Panc1 (cell line): ENCODE measurements at regions not wholly inside any gene's neighbourhood (a gene's known extent, or its start where the extent isn't known, plus 50 kb on each side); places are given as distances from the start of the nearest gene placed in this dataset.

ENCODE experiments used
- ATAC-seq: fragments of 200-7000 bp; cut with Tn5 transposase; 2 replicates; pipeline ENCODE4 v1.9.1; 2020; ENCODE audit warnings: mild to moderate bottlenecking, moderate library complexity
- BruUV-seq: library from RNA; stranded (reverse); fragments of 400-500 nt; replicated peaks from 2 replicates; lab custom pipeline; 2021; lab: Mats Ljungman, UMichigan
- CTCF ChIA-PET: fragments of 300-600 bp; sonication (Branson Sonifier 250); formaldehyde crosslinking; loops from one replicate; lab custom pipeline; 2022; ENCODE audit warnings: antibody characterized with exemption; lab: Charles Lee
- POLR2A ChIA-PET: fragments of 300-600 bp; sonication (Branson Sonifier 250); formaldehyde crosslinking; loops from one replicate; lab custom pipeline; 2022; ENCODE audit warnings: antibody characterized with exemption; lab: Charles Lee
- DNase-seq: peaks from one replicate; pipeline ENCODE4 v3.0.0-alpha.2; 2010; ENCODE audit warnings: low read depth, low spot score
- H3K27ac ChIP-seq: 2 replicates; pipeline ENCODE4 v1.5.1; 2011; ENCODE audit warnings: mild to moderate bottlenecking, low read length, inconsistent platforms
- H3K27me3 ChIP-seq: fragments of 200-500 bp; sonication (Bioruptor generic); 2 replicates; pipeline ENCODE4 v1.6.0; 2014; ENCODE audit warnings: low read length, inconsistent platforms; ENCODE audit not compliant: control insufficient read depth, insufficient read depth
- H3K36me3 ChIP-seq: fragments of 200-500 bp; sonication (Bioruptor generic); 2 replicates; pipeline ENCODE4 v1.5.1; 2014; ENCODE audit warnings: inconsistent platforms, mild to moderate bottlenecking, low read length, moderate library complexity; ENCODE audit not compliant: control insufficient read depth, insufficient read depth
- H3K4me1 ChIP-seq: 2 replicates; pipeline ENCODE4 v1.5.1; 2011; ENCODE audit warnings: inconsistent platforms, mild to moderate bottlenecking, low read length, moderate library complexity; ENCODE audit not compliant: control insufficient read depth, insufficient read depth
- H3K4me3 ChIP-seq, 2 experiments: 2 replicates each; pipeline ENCODE4 v1.5.1; 2011 to 2012; ENCODE audit warnings: low read depth in 2 of 2, low read length in 2 of 2, mild to moderate bottlenecking in 2 of 2, inconsistent platforms in 1 of 2, moderate library complexity in 1 of 2
- H3K9me3 ChIP-seq: fragments of 200-500 bp; sonication (Bioruptor generic); 2 replicates; pipeline ENCODE4 v1.5.1; 2014; ENCODE audit warnings: low read depth, mild to moderate bottlenecking, inconsistent platforms, low read length, moderate library complexity; ENCODE audit not compliant: control insufficient read depth, insufficient read depth
- CTCF ChIP-seq: fragments of 450-650 bp; IDR thresholded peaks from 2 replicates; pipeline ENCODE4 v1.5.1; 2017; ENCODE audit warnings: mild to moderate bottlenecking
- POLR2AphosphoS5 ChIP-seq: IDR thresholded peaks from 2 replicates; pipeline ENCODE4 v1.6.1; 2012; ENCODE audit warnings: mild to moderate bottlenecking, low read depth, low read length, moderate library complexity
- REST ChIP-seq, 2 experiments: IDR thresholded peaks; 2 replicates each; pipeline ENCODE4 v1.6.1; 2011 to 2012; ENCODE audit warnings: low read depth in 2 of 2, control low read depth in 1 of 2, low read length in 1 of 2, mild to moderate bottlenecking in 1 of 2, moderate library complexity in 1 of 2; ENCODE audit not compliant: insufficient read depth in 1 of 2
- SIN3A ChIP-seq: IDR thresholded peaks from 2 replicates; pipeline ENCODE4 v1.6.1; 2012; ENCODE audit warnings: low read depth, mild to moderate bottlenecking, low read length, moderate library complexity, borderline replicate concordance; ENCODE audit not compliant: insufficient read depth
- TCF7L2 ChIP-seq: IDR thresholded peaks from 2 replicates; pipeline ENCODE4 v1.6.1; 2011; ENCODE audit warnings: mild to moderate bottlenecking, low read depth, low read length, inconsistent platforms
- in situ Hi-C: cut with HindIII; loops from 2 replicates; pipeline ENCODE4 v1.10.0; 2016; ENCODE audit warnings: low sequenced_read_pairs, low pct_unique_long_range_greater_than_20kb
- intact Hi-C: fragments of 100-400 bp; cut with micrococcal nuclease; formaldehyde crosslinking; loops from one replicate; pipeline ENCODE4 v1.10.0; 2022; ENCODE audit not compliant: unreplicated experiment

GRCh38 chr17:51347851-51348584 lies 87.7 kb downstream of the UTP18 start:
- Histone ChIP-seq H3K4me3 (no peak overlapping the region), H3K36me3 (no peaks in the 10 kb centered on the region), H3K27me3 (peaks cover 11% of the 10 kb centered on the region), H3K9me3 (no peaks in the 10 kb centered on the region), H3K4me1 (no peaks in the 10 kb centered on the region), H3K27ac (no peak overlapping the region)
- BruUV-seq, result no TSS peak
- CTCF ChIA-PET, result no interaction called here
- ATAC-seq, result no peak
- POLR2A ChIA-PET, result no interaction called here
- intact Hi-C loops, result no loop called here
- TF ChIP-seq SIN3A (no peak), POLR2AphosphoS5 (no peak), REST (IDR thresholded peaks at IDR 0.05; ENCODE audit: insufficient read depth in 1 of 2, low read depth in 2 of 2, low read length in 1 of 2) (no peak), TCF7L2 (no peak), CTCF (no peak)
- no peak for DNase-seq
- in situ Hi-C loops, result no loop called here

GRCh38 chr17:51351080-51351479 lies 90.7 kb downstream of the UTP18 start:
- TF ChIP-seq TCF7L2 (no peak), CTCF (no peak), POLR2AphosphoS5 (no peak), SIN3A (no peak), REST (IDR thresholded peaks at IDR 0.05; ENCODE audit: insufficient read depth in 1 of 2, low read depth in 2 of 2, low read length in 1 of 2) (no peak)
- DNase-seq (no peak), ATAC-seq (no peak)
- Histone ChIP-seq H3K9me3 (no peaks in the 10 kb centered on the region), H3K4me3 (no peak overlapping the region), H3K4me1 (no peaks in the 10 kb centered on the region), H3K27me3 (peaks cover 13% of the 10 kb centered on the region), H3K36me3 (no peaks in the 10 kb centered on the region), H3K27ac (no peak overlapping the region)
- POLR2A ChIA-PET, result no interaction called here
- BruUV-seq, result no TSS peak
- in situ Hi-C loops (no loop called here), intact Hi-C loops (no loop called here)
- CTCF ChIA-PET, result no interaction called here
